GM11168 (cell line): ENCODE measurements at regions not wholly inside any gene's neighbourhood (a gene's known extent, or its start where the extent isn't known, plus 50 kb on each side); places are given as distances from the start of the nearest gene placed in this dataset.

ENCODE experiments used
- in situ Hi-C: fragments of 300-500 bp; cut with MboI; formaldehyde crosslinking; loops from one replicate; pipeline ENCODE4 v1.12.0; 2022; ENCODE audit warnings: low sequenced_read_pairs; ENCODE audit not compliant: unreplicated experiment

DNA sequence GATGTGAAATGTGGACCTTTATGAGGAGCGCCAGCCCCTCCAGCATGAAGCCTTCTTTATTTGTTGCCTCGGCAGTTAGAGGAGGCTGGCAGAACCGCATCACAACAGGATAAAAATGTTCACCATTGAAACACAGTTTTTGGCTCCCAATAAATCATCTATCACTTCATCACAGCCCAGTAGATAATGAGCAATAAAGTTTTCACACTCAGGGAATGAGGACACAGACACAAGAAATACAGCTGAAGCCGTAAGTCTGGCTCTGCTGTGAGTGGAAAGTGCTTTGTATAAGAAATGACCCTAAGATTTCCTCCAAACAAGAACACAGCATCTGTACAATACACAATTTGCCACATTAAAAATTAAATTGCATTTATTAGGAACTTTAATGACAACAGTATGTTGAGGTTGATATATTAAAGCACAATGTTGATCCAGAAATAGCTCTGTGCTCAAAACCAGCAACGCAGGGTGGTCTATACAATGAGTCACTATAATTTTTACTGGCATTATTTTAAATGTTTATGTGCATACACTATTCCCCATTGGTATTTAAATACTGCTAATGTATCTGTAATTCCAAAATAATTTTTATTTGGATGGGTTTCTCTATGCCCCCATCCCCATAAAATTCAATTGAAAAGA, 301.8 kb upstream of the MGMT start:
- in situ Hi-C loops, result no loop called here

DNA sequence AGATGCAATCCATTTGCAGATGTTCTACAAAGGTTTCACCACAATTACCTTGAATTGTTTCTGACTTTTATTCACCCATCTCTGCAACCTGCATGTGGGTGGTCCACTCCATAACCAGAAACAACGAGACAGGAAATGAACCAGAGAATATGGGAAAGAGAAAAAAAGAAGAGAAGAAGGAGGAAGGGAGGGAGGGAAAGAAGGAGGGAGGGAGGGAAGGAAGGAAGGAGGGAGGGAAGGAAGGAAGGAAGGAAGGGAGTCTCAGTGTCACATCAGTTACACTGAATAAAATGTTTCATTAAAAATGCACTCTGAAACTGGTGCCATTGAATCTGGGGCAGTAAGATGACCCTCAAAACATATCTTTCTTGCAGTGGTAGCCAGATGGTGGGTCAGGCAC, 301.3 kb upstream of the MGMT start:
- in situ Hi-C loops, result no loop called here

DNA sequence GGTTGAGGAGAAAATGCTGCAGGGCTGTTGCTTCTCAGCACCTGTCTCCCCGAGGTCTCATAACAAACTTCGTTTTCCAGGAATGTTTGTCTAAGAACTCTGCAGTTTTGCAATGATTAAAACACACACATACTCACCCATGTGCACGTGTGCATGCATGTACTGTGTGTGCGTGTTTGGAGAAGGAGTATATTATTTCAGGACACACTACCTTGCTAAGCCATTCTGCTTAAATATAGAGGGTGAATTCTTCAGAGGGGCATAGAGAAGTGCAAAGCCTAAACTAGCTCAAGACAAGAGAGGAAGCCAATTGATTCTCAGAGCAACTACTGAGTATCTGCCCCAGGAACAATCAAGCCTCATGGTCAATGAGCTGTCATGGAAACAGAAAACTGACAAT, 298.4 kb upstream of the MGMT start:
- in situ Hi-C loops, result no loop called here

DNA sequence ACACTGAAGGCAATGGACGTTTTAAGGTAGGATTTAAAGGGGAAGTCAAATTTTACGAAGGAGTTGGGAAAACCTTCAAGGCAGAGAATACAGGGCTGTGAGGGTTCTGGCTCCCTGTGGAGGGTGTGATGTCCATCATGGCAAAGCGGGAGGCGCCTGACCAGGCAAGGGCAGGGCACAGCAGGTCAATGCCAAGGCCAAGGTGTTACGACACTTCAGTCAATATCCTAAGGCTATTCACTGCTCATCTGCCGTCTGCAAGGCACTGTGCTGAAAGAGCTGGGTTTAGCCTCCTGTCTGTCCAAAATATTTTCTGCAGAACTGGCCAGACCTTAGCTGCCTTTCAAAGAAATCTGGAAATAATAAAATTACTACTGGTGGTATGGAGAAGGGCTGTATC, 297.9 kb upstream of the MGMT start:
- in situ Hi-C loops, result no loop called here

DNA sequence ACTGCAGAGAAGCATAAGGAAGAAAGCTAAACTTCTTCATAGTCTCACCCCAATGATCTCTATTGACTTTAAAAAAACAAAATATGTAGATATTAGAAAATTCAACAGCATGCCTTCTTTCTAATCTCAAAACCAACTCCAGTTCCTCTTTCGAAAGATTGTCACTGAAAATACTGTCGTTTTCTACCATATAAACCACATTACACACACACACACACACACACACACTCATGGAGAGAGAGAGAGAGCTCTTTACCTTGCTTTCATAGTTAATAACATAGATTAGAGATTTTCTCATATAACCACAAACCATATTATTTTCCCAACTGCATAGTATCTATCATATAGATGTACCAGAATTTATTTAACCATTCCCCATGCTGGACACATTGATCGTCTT, 296.2 kb upstream of the MGMT start:
- in situ Hi-C loops, result no loop called here

DNA sequence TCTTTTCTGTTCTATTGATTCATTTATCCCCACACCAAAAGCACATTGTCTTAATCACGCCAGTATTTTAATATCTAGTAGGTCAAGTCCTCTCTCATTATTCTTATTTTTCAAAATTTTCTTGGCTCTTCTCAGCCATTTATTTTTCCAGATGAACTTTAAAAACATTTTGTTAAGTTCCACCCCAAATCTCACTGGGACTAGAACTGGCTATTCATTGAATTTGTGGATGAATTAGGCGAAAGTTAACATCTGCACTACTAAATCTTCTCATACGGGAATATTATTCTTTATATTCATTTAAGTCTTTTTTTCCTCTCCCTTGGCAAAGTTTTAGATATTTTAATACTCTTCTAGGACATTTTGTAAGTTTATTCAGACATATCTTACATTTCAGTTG, 295.2 kb upstream of the MGMT start:
- in situ Hi-C loops, result no loop called here

DNA sequence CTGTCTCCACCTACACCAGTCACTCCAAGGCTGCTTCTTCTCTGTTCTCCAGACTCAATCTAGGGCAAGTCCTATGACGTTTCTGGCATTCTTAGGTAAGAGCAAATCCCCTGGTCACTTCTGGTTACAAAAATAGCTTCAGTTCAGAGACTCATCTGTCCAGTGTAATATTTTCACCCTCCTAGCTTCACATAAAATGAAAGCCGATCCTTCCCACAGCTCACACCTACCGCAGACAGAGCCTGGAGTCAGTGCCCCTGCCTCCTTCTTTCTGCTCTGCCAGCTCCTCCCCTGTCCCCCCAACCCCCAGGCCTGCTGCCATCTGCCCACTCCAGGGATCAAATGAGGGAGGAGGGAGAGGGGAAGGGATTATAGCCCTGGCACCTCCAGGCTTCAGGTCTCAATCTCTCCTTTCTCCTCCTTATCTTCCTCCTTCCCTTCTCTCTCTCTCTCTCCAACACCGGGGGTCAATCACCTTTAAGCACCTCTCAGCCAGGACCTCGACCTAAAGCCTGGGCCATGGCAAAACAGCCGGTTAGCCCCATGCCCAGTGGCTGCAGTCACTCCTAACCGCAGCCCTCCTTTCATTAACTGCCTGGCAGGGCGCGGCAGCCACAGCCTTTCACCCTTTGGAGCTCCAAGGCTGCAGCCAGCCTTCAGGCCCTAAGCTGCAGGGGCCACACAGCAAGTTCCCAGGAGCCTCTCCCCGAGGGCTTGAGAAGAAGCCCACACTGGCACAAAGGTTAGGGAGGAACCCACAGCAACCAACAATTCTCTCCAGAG, 292.6 kb upstream of the MGMT start:
- in situ Hi-C loops, result no loop called here

DNA sequence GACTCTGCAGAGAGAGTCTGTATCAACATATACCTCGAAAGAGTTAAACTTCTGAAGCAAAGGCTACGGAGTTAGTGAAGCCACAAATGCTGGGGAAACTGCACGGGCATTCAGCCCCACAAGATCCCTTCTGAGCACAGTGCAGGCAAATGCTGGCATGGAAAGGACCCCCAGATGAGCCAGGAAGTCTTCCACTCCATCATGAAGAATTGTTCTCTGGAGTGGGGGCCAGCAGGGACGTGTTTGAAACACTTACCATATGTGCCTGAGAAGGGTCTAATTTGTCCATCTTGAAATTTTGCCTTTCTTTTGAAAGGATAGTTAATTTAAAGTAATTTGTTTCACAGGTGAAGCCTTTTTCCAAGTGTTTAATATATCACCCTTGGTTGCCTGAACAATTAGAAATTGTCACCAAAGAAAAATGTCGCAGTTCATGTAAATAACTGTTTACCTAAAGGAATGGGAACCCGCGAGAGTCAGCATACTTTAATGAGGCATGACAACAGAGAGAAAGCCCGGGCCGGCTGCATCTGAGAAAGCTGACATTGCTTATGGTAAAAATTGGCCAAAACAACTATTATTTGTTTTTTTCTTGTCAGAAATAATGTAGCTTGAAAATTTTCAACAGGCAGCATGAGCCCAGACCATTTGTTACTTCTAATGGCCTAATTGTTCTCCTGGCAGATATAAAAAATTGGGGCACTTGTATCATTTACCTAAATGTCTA, 287.6 kb upstream of the MGMT start:
- in situ Hi-C loops, result no loop called here

DNA sequence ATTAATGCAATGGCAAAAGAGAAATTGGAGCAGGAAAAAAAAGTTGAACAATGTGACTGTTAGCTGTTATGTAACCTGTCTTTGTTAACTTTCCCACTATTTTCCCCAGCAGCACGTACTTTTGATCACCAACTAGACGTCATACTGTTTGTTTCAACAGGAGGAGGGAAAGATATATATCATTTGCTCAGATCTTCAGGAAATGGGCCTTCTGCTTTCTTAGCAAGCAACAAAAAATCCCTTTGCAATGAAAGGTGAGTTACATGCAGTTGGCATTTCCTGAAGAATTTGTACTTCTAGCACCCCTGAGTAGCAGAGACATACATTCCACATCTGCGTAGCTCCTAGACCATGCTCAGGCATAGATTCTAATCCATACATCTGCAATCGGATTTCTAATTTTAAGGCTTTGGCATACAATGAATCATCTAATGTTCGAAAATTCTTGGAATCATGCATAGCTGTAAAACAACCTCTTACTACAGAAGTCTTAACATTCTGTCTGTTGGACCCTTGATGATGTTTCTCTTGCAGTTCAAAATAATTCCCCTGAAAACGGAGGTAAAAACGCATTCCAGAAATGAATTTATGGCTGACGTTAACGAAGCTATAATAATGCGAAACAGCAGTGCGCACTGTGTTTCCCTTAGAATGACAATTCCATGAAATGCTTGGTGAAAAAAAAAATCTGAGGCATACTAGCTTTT, 286.9 kb upstream of the MGMT start:
- in situ Hi-C loops, result no loop called here

DNA sequence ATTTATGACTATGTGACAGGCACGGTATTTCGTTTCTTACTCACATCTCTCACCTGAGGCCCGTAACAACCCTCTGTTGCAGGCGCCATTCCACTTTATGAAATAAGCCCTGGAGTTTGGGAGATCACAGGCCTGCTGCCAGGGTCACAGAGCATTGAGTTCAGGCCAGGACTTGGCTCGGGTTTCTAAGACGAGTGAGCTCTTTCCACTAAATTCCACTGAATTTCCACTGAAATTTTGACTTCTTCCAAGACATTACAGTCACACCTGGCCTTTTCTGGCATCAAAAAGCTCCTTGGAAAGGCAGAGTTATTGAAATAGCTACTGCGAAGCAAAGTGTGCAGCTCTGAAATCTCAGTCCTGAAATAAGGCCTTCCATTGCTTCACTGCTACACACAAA, 282.8 kb upstream of the MGMT start:
- in situ Hi-C loops, result no loop called here

DNA sequence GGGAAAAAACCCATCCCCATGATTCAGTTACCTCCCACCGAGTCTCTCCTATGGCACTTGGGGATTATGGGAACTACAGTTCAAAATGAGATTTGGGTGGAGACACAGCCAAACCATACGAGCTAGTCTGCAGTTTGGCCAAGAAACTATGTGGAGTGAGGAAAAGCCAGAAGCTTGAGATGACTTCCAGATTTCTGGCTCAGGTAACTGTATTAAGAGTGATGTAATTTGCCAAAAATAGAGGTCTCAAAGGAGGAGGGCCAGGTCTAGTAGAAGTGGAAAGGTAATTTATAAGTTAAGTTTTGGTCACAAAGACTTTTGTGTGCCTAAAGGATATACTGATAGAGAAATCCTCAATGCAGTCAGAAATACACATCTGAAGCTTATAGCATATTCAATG, 279.7 kb upstream of the MGMT start:
- in situ Hi-C loops, result no loop called here

DNA sequence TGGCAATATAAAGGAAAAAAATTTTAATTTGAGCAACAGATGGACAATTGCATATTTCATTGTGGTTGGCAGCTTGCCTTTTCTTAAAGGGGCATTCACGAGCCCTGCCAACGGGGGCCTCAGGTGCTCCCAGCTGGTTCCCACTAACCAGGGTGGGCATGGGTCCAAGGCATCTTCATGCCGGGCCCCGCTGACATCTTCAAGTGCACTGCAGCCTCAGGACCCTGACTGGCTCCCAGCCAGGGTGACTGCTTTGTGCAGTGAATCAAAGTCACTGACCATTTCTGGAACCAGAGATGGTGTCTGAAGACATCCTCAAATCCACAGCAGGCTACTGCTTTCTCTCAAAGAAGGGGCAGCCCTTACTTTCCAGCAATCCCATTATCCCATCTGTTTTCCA, 275.2 kb upstream of the MGMT start:
- in situ Hi-C loops, result no loop called here

DNA sequence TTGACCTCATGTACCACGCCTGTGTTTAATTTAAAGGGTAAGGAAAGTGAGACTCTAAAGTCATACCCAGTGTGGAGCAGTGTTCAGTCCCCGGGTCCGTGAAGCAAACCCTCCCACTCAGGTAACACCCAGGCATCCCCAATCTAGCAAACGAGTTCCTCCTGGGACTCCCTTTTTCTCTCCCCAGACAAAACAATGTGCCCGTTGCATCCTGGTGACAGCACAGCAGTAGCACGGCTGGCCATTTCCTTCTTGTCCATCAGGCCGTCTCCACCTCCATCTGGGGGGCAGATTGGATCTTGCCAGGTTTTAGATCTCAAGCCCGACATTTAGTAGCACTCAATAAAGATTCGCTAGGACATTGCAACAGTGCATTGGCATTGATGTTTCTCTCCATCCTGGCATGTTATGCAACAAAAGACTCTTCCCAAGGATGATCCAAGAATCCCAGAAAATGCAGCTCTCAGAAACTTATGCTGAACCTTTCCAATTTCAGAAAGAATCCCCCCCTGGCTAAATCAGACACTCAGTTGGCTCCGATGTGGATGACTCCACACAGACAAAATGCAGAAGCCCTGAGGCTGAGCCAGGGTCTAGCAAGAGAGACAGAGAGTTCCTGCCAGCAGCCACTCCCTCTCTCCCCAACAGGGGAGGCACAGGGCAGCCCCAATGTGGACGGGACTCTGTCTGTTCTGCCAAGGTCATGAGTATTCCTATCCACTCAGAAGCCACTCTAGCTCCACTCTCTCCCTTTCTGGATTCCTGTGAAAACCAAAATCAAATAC, 274.5 kb upstream of the MGMT start:
- in situ Hi-C loops, result no loop called here

DNA sequence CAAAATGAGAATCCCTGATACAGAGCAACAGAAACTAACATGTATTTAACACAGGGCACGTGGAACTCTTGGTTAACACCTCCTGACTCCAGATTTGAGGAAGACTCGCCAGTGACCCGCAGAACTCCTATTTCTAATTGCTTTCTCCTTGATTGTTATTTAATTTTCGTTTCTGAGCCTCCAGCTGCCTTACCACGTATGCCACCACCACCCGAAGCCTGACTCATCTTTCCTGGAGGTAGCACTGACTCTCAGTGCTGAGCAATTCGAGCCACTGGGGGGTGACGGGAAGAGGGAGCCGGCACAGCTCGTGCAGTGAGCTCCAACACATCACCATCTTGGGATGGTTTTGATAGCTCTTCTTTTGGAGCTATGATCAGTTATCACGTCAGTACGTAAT, 273.9 kb upstream of the MGMT start:
- in situ Hi-C loops, result no loop called here

DNA sequence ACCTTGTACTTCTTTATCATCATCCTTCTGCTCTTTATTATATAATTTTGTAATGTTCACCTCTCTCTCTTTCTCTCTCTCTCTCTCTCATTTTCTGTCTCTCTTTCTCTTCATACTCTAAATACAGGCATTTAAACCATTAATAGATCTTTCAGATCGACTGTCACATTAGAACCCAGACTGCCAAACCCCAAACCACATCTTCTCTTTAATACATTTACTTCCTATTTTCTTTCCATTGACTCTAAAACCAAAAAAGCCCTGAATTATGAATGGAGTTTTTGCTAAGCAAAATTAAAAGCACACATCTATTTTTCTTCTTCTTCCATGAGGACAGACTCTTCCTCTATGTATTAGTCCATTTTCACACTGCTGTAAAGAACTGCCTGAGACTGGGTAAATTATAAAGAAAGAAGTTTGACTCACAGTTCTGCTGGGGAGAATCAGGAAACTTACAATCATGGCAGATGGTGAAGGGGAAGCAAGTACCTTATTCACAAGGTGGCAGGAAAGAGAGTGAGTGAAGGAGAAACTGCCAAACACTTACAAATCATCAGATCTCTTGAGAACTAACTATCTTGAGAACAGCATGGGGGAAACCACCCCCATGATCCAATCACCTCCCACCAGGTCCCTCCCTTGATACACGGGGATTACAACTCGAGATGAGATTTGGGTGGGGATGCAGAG, 272.7 kb upstream of the MGMT start:
- in situ Hi-C loops, result no loop called here

DNA sequence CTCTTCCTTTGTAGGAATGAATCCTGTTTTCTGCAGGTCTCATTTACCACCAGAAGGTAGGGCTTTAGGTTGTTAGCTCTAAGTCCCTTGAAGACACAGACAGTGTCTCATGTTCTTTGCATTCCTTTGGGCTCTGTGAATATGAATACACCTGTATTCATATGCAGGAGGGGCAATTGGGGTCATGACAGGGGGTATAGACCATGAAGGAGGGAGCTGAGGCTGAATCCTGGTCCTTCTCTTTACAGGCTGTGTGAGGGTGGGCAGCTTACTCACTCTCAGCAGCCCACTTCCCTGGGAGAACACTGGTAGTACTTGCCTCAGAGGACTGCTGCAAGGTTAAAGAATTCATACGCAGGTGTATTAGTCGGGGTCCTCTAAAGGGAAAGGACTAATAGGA, 267.2 kb upstream of the MGMT start:
- in situ Hi-C loops, result no loop called here

DNA sequence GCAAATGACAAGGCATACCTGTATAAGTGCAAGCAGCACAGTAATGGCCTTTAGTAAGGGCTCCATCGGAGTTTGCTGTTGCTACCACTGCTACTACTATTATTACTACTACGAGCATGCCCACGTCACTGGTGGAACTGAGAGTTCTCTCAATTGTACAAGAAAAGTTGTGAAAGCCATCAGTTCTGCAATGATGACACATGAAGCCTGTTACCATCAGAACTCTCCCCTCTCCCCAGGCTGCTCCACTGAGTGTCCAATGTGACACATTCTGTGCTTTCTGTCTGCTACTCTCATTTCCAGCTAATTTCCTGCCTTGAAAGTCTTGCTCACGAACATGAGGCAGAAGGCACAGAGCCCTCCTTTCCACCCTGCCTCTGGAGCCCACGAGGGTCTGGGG, 263.2 kb upstream of the MGMT start:
- in situ Hi-C loops, result no loop called here

DNA sequence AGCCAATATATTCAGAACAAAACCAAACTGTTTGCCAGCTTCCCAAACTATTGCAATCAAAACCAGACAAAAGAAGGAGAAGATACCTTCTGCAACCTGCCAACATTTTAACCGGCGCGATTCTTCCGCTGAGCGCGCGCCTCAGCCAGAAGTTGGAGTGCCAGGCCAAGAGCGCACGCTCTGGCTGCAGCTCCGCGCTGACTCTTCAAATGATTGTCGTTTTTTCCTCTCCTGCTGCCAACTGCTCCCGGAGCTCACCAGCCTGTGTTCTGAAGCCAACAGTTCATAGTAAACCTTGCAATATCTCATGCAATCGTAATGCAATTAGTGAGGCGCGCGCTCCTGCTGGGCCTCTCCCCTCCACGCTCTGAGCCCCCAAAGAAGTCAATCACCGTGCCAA, 259.7 kb upstream of the MGMT start:
- in situ Hi-C loops, result no loop called here

DNA sequence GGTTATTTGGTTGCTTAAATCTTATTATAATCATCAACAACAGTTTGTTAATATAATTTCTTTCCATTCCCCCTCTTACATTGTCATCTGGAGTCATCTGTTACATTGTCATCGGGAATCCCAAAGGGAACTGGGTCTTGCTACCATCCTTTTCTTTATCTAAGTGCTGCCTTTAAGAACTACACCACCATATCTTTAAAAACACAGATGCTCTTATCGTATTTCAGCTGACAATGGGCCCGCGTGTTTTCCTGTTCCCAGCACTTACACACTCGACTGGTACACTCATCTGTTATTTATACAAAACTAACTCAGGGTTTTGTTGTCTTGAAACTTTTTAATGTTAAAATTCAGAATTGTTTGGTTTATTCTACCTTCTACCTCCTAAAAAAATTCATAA, 256.2 kb upstream of the MGMT start:
- in situ Hi-C loops, result no loop called here

DNA sequence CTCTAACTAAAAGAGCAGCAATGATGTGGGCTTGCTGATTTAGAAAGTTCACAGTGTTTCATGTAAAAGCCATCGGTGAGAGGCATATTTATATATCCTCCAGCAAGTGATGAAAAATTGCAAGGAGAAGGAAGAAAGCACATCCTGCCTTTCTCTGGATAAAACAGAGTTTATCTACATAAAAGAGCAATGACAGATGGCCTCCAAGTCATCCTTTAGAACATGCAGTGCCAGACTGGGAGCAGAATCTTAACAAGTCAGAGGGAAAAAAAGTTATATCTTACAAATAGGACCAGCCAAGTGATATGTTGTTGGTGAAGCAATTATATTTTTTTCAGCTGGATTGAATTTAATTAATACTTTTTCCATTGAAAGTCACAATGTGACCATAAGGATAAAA, 253.8 kb upstream of the MGMT start:
- in situ Hi-C loops, result no loop called here
